Right lobe of liver (tissue), 4 donors: ENCODE measurements at regions not wholly inside any gene's neighbourhood (a gene's known extent, or its start where the extent isn't known, plus 50 kb on each side); places are given as distances from the start of the nearest gene placed in this dataset.

Source experiments
- POLR2A ChIP-seq: fragments of 450-650 bp; IDR thresholded peaks from one replicate; pipeline ENCODE4 v1.6.1; 2017; ENCODE audit warnings: antibody characterized with exemption, mild to moderate bottlenecking
- TF ChIP-seq, protein P1 (sequence below), 4 donors: fragments of 200-600 bp in 3 of 4; fragments of 450-650 bp in 1 of 4; IDR thresholded peaks; one replicate each; pipeline versions ENCODE4 v1.5.1 to v1.8.0; 2016 to 2022; ENCODE audit warnings: antibody characterized with exemption in 4 of 4, mild to moderate bottlenecking in 2 of 4
- donor health status: DM: no; HTN: no; CAD: no.
- donor health status: DM: no; HTN: no; CAD: no.
- donor health status: DM: no; HTN: yes; CAD: no.

DNA sequence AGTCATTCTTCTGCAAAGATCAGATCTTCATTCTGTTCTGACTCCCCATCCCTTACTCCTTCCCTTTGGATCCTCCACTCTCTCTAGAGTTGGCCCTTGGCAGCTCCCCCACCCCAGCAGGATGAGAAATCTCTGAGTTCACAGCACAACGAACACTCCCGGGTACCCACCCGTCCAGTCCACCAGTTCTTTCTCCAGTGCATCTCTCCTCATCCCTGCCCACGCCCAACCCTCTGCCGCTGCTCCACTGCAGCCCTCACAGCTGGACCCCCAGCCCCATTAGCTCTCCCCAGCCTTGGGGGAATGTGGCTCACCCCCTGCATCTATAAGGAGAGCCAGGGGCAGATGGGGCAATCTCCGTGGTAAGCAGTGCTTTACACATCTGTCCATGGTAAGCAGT is 125.7 kb downstream of the MATN1 start:
- TF ChIP-seq, protein P1, sequence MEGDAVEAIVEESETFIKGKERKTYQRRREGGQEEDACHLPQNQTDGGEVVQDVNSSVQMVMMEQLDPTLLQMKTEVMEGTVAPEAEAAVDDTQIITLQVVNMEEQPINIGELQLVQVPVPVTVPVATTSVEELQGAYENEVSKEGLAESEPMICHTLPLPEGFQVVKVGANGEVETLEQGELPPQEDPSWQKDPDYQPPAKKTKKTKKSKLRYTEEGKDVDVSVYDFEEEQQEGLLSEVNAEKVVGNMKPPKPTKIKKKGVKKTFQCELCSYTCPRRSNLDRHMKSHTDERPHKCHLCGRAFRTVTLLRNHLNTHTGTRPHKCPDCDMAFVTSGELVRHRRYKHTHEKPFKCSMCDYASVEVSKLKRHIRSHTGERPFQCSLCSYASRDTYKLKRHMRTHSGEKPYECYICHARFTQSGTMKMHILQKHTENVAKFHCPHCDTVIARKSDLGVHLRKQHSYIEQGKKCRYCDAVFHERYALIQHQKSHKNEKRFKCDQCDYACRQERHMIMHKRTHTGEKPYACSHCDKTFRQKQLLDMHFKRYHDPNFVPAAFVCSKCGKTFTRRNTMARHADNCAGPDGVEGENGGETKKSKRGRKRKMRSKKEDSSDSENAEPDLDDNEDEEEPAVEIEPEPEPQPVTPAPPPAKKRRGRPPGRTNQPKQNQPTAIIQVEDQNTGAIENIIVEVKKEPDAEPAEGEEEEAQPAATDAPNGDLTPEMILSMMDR (IDR thresholded peaks at IDR 0.05), result no peak
- TF ChIP-seq POLR2A, result no peak
